Kidney (tissue), 13 donors: ENCODE measurements at regions not wholly inside any gene's neighbourhood (a gene's known extent, or its start where the extent isn't known, plus 50 kb on each side); places are given as distances from the start of the nearest gene placed in this dataset.

Experiments used
- DNase-seq, 5 donors: peaks; one replicate each; pipeline ENCODE4 v3.0.0-alpha.2; 2013 to 2020
- FAIRE-seq: peaks from 2 replicates; lab custom pipeline; 2012; peaks lifted over from hg19 to GRCh38; lab: Jason Lieb, UNC
- H3K27ac ChIP-seq, 2 donors: one replicate each; pipeline ENCODE4 v1.7.0; 2013; ENCODE audit warnings: low read depth in 2 of 2, low read length in 2 of 2, inconsistent platforms in 1 of 2
- H3K27me3 ChIP-seq: one replicate; pipeline ENCODE4 v1.7.1; 2013; ENCODE audit warnings: low read length, inconsistent platforms; ENCODE audit not compliant: control insufficient read depth, insufficient read depth
- H3K36me3 ChIP-seq, 3 donors: one replicate each; pipeline versions ENCODE4 v1.7.0 to v1.7.1; 2013; ENCODE audit warnings: low read length in 3 of 3, control low read depth in 1 of 3, inconsistent platforms in 1 of 3; ENCODE audit not compliant: insufficient read depth in 3 of 3, control insufficient read depth in 2 of 3
- H3K4me1 ChIP-seq, 3 donors: one replicate each; pipeline versions ENCODE4 v1.7.0 to v1.7.1; 2013; ENCODE audit warnings: low read length in 3 of 3, inconsistent platforms in 1 of 3, low read depth in 1 of 3; ENCODE audit not compliant: control insufficient read depth in 2 of 3, insufficient read depth in 2 of 3
- H3K4me3 ChIP-seq, 3 donors: one replicate each; pipeline versions ENCODE4 v1.7.0 to v1.8.1; 2013; ENCODE audit warnings: low read length in 3 of 3, control low read depth in 1 of 3, inconsistent platforms in 1 of 3
- H3K9ac ChIP-seq, 3 donors: one replicate each; pipeline versions ENCODE4 v1.7.0 to v1.7.1; 2013; ENCODE audit warnings: low read length in 3 of 3, control low read depth in 1 of 3, inconsistent platforms in 1 of 3
- H3K9me3 ChIP-seq, 3 donors: one replicate each; pipeline versions ENCODE4 v1.7.0 to v1.7.1; 2013; ENCODE audit warnings: low read length in 3 of 3, control low read depth in 1 of 3, inconsistent platforms in 1 of 3; ENCODE audit not compliant: control insufficient read depth in 2 of 3, insufficient read depth in 1 of 3
- intact Hi-C: fragments of 100-400 bp; cut with DNase I; formaldehyde crosslinking; loops from one replicate; pipeline ENCODE4 v1.11.1; 2022
- TF ChIP-seq, protein P1 (sequence below): IDR thresholded peaks from 3 replicates; pipeline ENCODE4 v1.5.1; 2012; ENCODE audit warnings: mild to moderate bottlenecking, moderate library complexity, borderline replicate concordance; ENCODE audit not compliant: insufficient read depth; ENCODE audit errors: extremely low read depth
- donor health status: control.
- donor health status: control.
- donor health status: control.
- donor health status: control.
- donor health status: control.
- donor health status: DM: yes; HTN: yes; CAD: no.
- donor health status: Normal renal cell carcinoma (clear cell type).

GRCh38 chr16:8063159-8063558, 527.2 kb downstream of the TMEM114 start:
- intact Hi-C loops = no loop called here
- Histone ChIP-seq H3K9me3 (peaks cover 0 to 4% (median 2%) of the 10 kb centered on the region in 3 donors), H3K36me3 (no peaks in the 10 kb centered on the region), H3K27ac (no peak overlapping the region), H3K27me3 (no peaks in the 10 kb centered on the region), H3K4me3 (no peak overlapping the region), H3K9ac (no peak overlapping the region), H3K4me1 (no peaks in the 10 kb centered on the region)
- TF ChIP-seq, protein P1, sequence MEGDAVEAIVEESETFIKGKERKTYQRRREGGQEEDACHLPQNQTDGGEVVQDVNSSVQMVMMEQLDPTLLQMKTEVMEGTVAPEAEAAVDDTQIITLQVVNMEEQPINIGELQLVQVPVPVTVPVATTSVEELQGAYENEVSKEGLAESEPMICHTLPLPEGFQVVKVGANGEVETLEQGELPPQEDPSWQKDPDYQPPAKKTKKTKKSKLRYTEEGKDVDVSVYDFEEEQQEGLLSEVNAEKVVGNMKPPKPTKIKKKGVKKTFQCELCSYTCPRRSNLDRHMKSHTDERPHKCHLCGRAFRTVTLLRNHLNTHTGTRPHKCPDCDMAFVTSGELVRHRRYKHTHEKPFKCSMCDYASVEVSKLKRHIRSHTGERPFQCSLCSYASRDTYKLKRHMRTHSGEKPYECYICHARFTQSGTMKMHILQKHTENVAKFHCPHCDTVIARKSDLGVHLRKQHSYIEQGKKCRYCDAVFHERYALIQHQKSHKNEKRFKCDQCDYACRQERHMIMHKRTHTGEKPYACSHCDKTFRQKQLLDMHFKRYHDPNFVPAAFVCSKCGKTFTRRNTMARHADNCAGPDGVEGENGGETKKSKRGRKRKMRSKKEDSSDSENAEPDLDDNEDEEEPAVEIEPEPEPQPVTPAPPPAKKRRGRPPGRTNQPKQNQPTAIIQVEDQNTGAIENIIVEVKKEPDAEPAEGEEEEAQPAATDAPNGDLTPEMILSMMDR = no peak
- no peak for FAIRE-seq
- DNase-seq = peak in 1 of 5 donors; percentile 11

GRCh38 chr16:8062677-8063076, 527.6 kb downstream of the TMEM114 start:
- intact Hi-C loops = no loop called here
- Histone ChIP-seq H3K4me3 (no peak overlapping the region), H3K36me3 (no peaks in the 10 kb centered on the region), H3K9me3 (peaks cover 0 to 3% (median 2%) of the 10 kb centered on the region in 3 donors), H3K4me1 (no peaks in the 10 kb centered on the region), H3K27me3 (no peaks in the 10 kb centered on the region), H3K27ac (no peak overlapping the region), H3K9ac (no peak overlapping the region)
- DNase-seq (no peak), FAIRE-seq (no peak)
- TF ChIP-seq, protein P1 = no peak

DNA sequence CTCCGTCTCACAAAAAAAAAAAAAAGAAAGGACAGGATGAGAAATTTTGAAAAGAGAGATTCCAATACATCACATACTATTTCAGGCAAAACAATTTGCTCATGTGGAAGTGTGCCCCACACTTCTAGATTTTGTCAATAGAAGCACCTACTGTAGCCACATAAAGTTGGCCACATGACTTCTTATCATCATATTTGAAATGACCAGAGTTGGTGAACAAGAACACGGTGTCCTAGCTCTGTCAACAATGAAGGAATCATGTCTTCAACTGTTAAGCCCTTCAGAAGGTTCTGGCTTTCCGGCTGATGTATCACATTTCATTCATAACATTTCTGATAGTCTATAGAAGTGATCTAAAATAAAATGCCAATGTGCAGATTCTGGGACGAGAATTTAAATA, 534.5 kb downstream of the TMEM114 start:
- DNase-seq (no peak), FAIRE-seq (no peak)
- H3K27ac ChIP-seq = no peak overlapping the region
- H3K9ac ChIP-seq = no peak overlapping the region
- intact Hi-C loops = no loop called here
- no peaks in the 10 kb centered on the region for H3K36me3 ChIP-seq
- TF ChIP-seq, protein P1 = no peak
- no peak overlapping the region for H3K4me3 ChIP-seq
- no peaks in the 10 kb centered on the region for H3K4me1 ChIP-seq
- no peaks in the 10 kb centered on the region for H3K27me3 ChIP-seq
- H3K9me3 ChIP-seq = no peaks in the 10 kb centered on the region

GRCh38 chr16:8053437-8053836, 536.9 kb downstream of the TMEM114 start:
- H3K4me3 ChIP-seq = no peak overlapping the region
- intact Hi-C loops = no loop called here
- no peaks in the 10 kb centered on the region for H3K4me1 ChIP-seq
- FAIRE-seq (no peak), DNase-seq (no peak)
- no peak overlapping the region for H3K9ac ChIP-seq
- no peaks in the 10 kb centered on the region for H3K27me3 ChIP-seq
- H3K27ac ChIP-seq = no peak overlapping the region
- H3K9me3 ChIP-seq = no peaks in the 10 kb centered on the region
- TF ChIP-seq, protein P1 = no peak
- no peaks in the 10 kb centered on the region for H3K36me3 ChIP-seq
